ENCODE measurements at regions not wholly inside any gene's neighbourhood (a gene's known extent, or its start where the extent isn't known, plus 50 kb on each side); places are given as distances from the start of the nearest gene placed in this dataset.

- TF ChIP-seq HDAC6 (IDR thresholded peaks at IDR 0.05; ENCODE audit: unreplicated experiment) (no peak), E4F1 (IDR thresholded peaks at IDR 0.05; ENCODE audit: borderline replicate concordance, partially characterized antibody) (no peak)
Observed at GRCh38 chr2:81549646-81550045, 1245.1 kb upstream of the LRRTM1 start (continued).

- in situ Hi-C loops (cut with MboI): no loop called here
- no peaks in the 10 kb centered on the region for H4K20me1 ChIP-seq (ENCODE audit: control insufficient read depth, insufficient read depth)
- no peaks in the 10 kb centered on the region for H3K4me1 ChIP-seq (ENCODE audit: control insufficient read depth, insufficient read depth, low read length)
- no peak for FAIRE-seq
- no peaks in the 10 kb centered on the region for H3K27me3 ChIP-seq (replicated peaks in 1 of 2; ENCODE audit: control insufficient read depth in 2 of 2, insufficient read depth in 2 of 2, low read length in 1 of 2)
- no peak overlapping the region for H3K4me2 ChIP-seq (ENCODE audit: control insufficient read depth, insufficient read depth)
- intact Hi-C loops (cut with micrococcal nuclease; ENCODE audit: unreplicated experiment): no loop called here
- H3K4me3 ChIP-seq: no peak overlapping the region
- RAD21 ChIA-PET (ENCODE audit: unreplicated experiment): interaction anchor here (0.6 kb wide), 1 partner anchor 205 kb away, joined by 3 read pairs; no protein-coding TSS in a partner anchor
- no peaks in the 10 kb centered on the region for H3K9me3 ChIP-seq (replicated peaks; ENCODE audit: control insufficient read depth, insufficient read depth, low read length)
- H3K79me2 ChIP-seq (ENCODE audit: control insufficient read depth, insufficient read depth, low read length): no peaks in the 10 kb centered on the region
- WGBS (ENCODE audit: insufficient coverage, insufficient replicate concordance, low lambda C conversion rate, missing lambda C conversion rate): 4% methylated on average over 2 of the region's 2 CpGs
- ATAC-seq: no peak
- POLR2A ChIA-PET: interaction anchor here (0.5 kb wide), 1 partner anchor 969 kb away, joined by 3 read pairs; no protein-coding TSS in a partner anchor
- no peak overlapping the region for H3K9ac ChIP-seq (ENCODE audit: control insufficient read depth, insufficient read depth, low read length)
- H3K27ac ChIP-seq (ENCODE audit: control insufficient read depth, insufficient read depth): no peak overlapping the region
- CTCF ChIA-PET: no interaction called here
- DNase-seq (ENCODE audit: low read depth, low spot score): no peak
- BruUV-seq (replicated peaks): no TSS peak
- no peaks in the 10 kb centered on the region for H3K36me3 ChIP-seq (ENCODE audit: control insufficient read depth in 2 of 2, insufficient read depth in 2 of 2, low read length in 1 of 2)
- no peak overlapping the region for H2AFZ ChIP-seq (ENCODE audit: control insufficient read depth, low read depth, low read length)
- SMC1A ChIA-PET (ENCODE audit: uncharacterized antibody, unreplicated experiment): interaction anchor here (0.8 to 0.9 kb wide), 2 partner anchors 8 to 15 kb away, joined by 3 read pairs; no protein-coding TSS in a partner anchor
- TF ChIP-seq SREBF2 (IDR thresholded peaks at IDR 0.05; ENCODE audit: low read length): no peak
- TF ChIP-seq CEBPB (IDR thresholded peaks at IDR 0.05; ENCODE audit: borderline replicate concordance in 1 of 2, low read depth in 2 of 2, low read length in 2 of 2): no peak
- no peak for TF ChIP-seq ZNF207 (IDR thresholded peaks at IDR 0.05; ENCODE audit: borderline replicate concordance)
- no peak for TF ChIP-seq ELK1 (IDR thresholded peaks at IDR 0.05; ENCODE audit: low read depth, low read length)
- no peak for TF ChIP-seq RUNX3 (IDR thresholded peaks at IDR 0.05; ENCODE audit: low read length)
- no peak for TF ChIP-seq POLR2AphosphoS5 (IDR thresholded peaks at IDR 0.05; ENCODE audit: low read length)
- TF ChIP-seq STAT1 (conservative IDR thresholded peaks at IDR 0.05): no peak
- TF ChIP-seq SMAD5 (IDR thresholded peaks at IDR 0.05; ENCODE audit: low read depth): no peak
- TF ChIP-seq ZZZ3 (IDR thresholded peaks at IDR 0.05; ENCODE audit: control insufficient read depth, insufficient read length, low read depth): no peak
- TF ChIP-seq USF2 (IDR thresholded peaks at IDR 0.05; ENCODE audit: borderline replicate concordance, low read depth, low read length): no peak
- TF ChIP-seq EZH2 (IDR thresholded peaks at IDR 0.05; ENCODE audit: borderline replicate concordance, control insufficient read depth, low read depth, low read length): no peak
- no peak for TF ChIP-seq ATF3 (IDR thresholded peaks at IDR 0.05; ENCODE audit: borderline replicate concordance, extremely low read depth, low read depth, low read length)
- TF ChIP-seq POLR2AphosphoS2 (IDR thresholded peaks at IDR 0.05; ENCODE audit: low read depth, low read length): no peak
- no peak for TF ChIP-seq SUZ12 (IDR thresholded peaks at IDR 0.05; ENCODE audit: unreplicated experiment)
- TF ChIP-seq ETV6 (conservative IDR thresholded peaks at IDR 0.05 in 1 of 2, IDR thresholded peaks at IDR 0.05 in 1 of 2; ENCODE audit: borderline replicate concordance in 1 of 2, low read depth in 1 of 2): no peak
Observed at GRCh38 chr2:81545626-81546025, 1241.1 kb upstream of the LRRTM1 start.
